ENCODE measurements at regions not wholly inside any gene's neighbourhood (a gene's known extent, or its start where the extent isn't known, plus 50 kb on each side); places are given as distances from the start of the nearest gene placed in this dataset.

DNA sequence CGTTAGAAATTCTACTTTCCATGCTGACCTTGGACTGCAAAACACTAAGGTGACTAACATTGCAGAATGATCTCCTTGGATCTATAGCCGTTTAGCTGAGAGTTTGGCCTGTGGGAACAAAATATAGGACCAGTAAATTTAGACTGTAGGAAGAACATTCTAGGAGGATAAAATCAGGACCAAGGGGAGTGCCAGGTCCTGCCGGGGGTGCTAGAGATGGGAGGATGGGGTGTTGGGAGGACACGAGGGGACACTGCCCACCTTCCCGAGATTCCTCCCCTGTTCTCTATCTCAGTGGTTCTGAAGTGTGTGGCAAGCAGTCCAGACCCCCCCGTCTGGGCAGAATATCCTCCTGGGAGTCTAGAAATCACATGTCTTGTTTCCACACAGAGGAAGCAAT is 445.2 kb downstream of the ZSWIM6 start:
- DNase-seq (ENCODE audit: low read depth in 1 of 2, low spot score in 1 of 2) (no peak), ATAC-seq (no peak), FAIRE-seq (no peak)
- no peak overlapping the region for H3K4me3 ChIP-seq
- H3K4me1 ChIP-seq, result no peaks in the 10 kb centered on the region
- ChIA-PET CTCF (interaction anchor here (1.3 to 1.9 kb wide), 2 partner anchors 9 to 10 kb away, joined by 3 to 8 read pairs; no protein-coding TSS in a partner anchor), POLR2A (no interaction called here)
- WGBS (ENCODE audit: missing lambda C conversion rate), result 3% methylated on average over 6 of the region's 6 CpGs
- H3K4me2 ChIP-seq, result peak overlapping the region; percentile 29
- H3K27ac ChIP-seq, result no peak overlapping the region
- peak; percentile 34; the same call in 1 of the 2 replicates for TF ChIP-seq RNF2 (IDR thresholded peaks at IDR 0.05; ENCODE audit: borderline replicate concordance, low read depth)
- TF ChIP-seq, protein P1, sequence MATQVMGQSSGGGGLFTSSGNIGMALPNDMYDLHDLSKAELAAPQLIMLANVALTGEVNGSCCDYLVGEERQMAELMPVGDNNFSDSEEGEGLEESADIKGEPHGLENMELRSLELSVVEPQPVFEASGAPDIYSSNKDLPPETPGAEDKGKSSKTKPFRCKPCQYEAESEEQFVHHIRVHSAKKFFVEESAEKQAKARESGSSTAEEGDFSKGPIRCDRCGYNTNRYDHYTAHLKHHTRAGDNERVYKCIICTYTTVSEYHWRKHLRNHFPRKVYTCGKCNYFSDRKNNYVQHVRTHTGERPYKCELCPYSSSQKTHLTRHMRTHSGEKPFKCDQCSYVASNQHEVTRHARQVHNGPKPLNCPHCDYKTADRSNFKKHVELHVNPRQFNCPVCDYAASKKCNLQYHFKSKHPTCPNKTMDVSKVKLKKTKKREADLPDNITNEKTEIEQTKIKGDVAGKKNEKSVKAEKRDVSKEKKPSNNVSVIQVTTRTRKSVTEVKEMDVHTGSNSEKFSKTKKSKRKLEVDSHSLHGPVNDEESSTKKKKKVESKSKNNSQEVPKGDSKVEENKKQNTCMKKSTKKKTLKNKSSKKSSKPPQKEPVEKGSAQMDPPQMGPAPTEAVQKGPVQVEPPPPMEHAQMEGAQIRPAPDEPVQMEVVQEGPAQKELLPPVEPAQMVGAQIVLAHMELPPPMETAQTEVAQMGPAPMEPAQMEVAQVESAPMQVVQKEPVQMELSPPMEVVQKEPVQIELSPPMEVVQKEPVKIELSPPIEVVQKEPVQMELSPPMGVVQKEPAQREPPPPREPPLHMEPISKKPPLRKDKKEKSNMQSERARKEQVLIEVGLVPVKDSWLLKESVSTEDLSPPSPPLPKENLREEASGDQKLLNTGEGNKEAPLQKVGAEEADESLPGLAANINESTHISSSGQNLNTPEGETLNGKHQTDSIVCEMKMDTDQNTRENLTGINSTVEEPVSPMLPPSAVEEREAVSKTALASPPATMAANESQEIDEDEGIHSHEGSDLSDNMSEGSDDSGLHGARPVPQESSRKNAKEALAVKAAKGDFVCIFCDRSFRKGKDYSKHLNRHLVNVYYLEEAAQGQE (IDR thresholded peaks at IDR 0.05), result peak; percentile 46; the same call in 1 of the 2 replicates
- TF ChIP-seq PHF8 (IDR thresholded peaks at IDR 0.05; ENCODE audit: borderline replicate concordance, low read depth), result no peak
- H3K9me3 ChIP-seq, result no peaks in the 10 kb centered on the region

DNA sequence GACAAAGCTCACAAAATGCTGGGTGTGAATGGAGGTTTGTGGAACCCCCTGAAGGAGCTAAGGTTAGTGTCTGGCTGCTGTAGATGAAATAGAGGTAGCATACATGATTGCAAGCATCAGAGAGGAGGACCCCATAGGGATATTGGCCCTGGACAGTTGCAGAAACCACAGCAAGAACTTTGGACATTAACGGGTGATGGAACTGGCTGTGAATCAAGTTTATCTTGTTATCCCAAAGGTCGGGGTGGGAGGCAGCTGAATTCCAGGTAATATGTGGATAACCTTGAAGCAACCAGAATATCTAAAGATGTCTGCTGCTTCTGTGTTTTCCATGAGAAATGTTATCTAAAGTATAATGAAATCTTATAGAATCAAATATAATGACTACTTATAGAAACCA is 447.7 kb downstream of the ZSWIM6 start:
- H3K9me3 ChIP-seq, result no peaks in the 10 kb centered on the region
- no peaks in the 10 kb centered on the region for H3K4me1 ChIP-seq
- TF ChIP-seq ZSCAN20 (CRISPR knock-in tag; IDR thresholded peaks at IDR 0.05) (no peak), CBX2 (IDR thresholded peaks at IDR 0.05; ENCODE audit: borderline replicate concordance, low read depth) (no peak), SREBF2 (IDR thresholded peaks at IDR 0.05) (no peak), BHLHE40 (IDR thresholded peaks at IDR 0.05; ENCODE audit: low read depth, low read length) (no peak), ZNF302 (CRISPR knock-in tag; IDR thresholded peaks at IDR 0.05) (no peak), RNF2 (IDR thresholded peaks at IDR 0.05; ENCODE audit: borderline replicate concordance, low read depth) (no peak), SMC3 (IDR thresholded peaks at IDR 0.05) (no peak), HEYL (CRISPR knock-in tag; IDR thresholded peaks at IDR 0.05) (no peak), CHD2 (IDR thresholded peaks at IDR 0.05; ENCODE audit: low read length, partially characterized antibody) (no peak), NPAS2 (CRISPR knock-in tag; IDR thresholded peaks at IDR 0.05; ENCODE audit: borderline replicate concordance) (no peak), EP300 (IDR thresholded peaks at IDR 0.05) (no peak), MAFK (IDR thresholded peaks at IDR 0.05; ENCODE audit: partially characterized antibody) (no peak)
- TF ChIP-seq, protein P2, sequence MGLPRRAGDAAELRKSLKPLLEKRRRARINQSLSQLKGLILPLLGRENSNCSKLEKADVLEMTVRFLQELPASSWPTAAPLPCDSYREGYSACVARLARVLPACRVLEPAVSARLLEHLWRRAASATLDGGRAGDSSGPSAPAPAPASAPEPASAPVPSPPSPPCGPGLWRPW (IDR thresholded peaks at IDR 0.05), result no peak
- TF ChIP-seq, protein P3, sequence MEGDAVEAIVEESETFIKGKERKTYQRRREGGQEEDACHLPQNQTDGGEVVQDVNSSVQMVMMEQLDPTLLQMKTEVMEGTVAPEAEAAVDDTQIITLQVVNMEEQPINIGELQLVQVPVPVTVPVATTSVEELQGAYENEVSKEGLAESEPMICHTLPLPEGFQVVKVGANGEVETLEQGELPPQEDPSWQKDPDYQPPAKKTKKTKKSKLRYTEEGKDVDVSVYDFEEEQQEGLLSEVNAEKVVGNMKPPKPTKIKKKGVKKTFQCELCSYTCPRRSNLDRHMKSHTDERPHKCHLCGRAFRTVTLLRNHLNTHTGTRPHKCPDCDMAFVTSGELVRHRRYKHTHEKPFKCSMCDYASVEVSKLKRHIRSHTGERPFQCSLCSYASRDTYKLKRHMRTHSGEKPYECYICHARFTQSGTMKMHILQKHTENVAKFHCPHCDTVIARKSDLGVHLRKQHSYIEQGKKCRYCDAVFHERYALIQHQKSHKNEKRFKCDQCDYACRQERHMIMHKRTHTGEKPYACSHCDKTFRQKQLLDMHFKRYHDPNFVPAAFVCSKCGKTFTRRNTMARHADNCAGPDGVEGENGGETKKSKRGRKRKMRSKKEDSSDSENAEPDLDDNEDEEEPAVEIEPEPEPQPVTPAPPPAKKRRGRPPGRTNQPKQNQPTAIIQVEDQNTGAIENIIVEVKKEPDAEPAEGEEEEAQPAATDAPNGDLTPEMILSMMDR (IDR thresholded peaks at IDR 0.05), result no peak
- no peak overlapping the region for H3K4me2 ChIP-seq
- H3K4me3 ChIP-seq, result no peak overlapping the region
- CTCF ChIA-PET, result no interaction called here
- 23% methylated on average over 2 of the region's 2 CpGs for WGBS (ENCODE audit: missing lambda C conversion rate)
- DNase-seq (ENCODE audit: low read depth in 1 of 2, low spot score in 1 of 2) (no peak), ATAC-seq (no peak), FAIRE-seq (no peak)
- no peak overlapping the region for H3K27ac ChIP-seq
- POLR2A ChIA-PET, result no interaction called here

DNA sequence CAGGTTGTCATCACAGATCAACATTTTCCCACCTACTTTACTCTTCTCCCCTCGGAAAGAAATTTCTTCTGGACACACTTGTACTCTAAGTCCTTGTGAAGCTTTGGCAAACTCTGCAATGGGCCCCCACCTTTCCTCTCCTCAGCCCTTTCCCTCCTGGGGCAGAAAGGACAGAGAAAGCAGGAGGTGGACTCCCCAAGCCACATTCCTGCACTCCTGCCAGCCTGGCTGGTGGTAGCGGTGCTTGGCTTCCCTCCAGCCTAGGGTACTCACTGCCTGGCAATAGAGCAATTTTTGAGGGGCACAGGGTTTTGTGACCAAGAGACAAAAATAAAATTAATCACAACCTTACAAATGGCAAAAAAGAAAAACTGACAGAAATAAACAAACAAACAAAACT is 451.4 kb downstream of the ZSWIM6 start:
- FAIRE-seq (no peak), DNase-seq (ENCODE audit: low read depth in 1 of 2, low spot score in 1 of 2) (no peak), ATAC-seq (no peak)
- Histone ChIP-seq H3K4me3 (no peak overlapping the region), H3K4me1 (no peaks in the 10 kb centered on the region), H3K27ac (no peak overlapping the region), H3K4me2 (no peak overlapping the region), H3K9me3 (no peaks in the 10 kb centered on the region)
- WGBS (ENCODE audit: missing lambda C conversion rate), result 42% methylated on average over 2 of the region's 2 CpGs
- ChIA-PET CTCF (no interaction called here), POLR2A (no interaction called here)
- TF ChIP-seq HEYL (CRISPR knock-in tag; IDR thresholded peaks at IDR 0.05), result no peak
- TF ChIP-seq RARB (CRISPR knock-in tag; IDR thresholded peaks at IDR 0.05), result no peak
- no peak for TF ChIP-seq RCOR1 (IDR thresholded peaks at IDR 0.05; ENCODE audit: low read depth, low read length)
- TF ChIP-seq POLR2A (IDR thresholded peaks at IDR 0.05; ENCODE audit: low read length), result no peak
- TF ChIP-seq, protein P1 (IDR thresholded peaks at IDR 0.05), result no peak
- no peak for TF ChIP-seq FOXS1 (CRISPR knock-in tag; IDR thresholded peaks at IDR 0.05)
- TF ChIP-seq HOXA7 (CRISPR knock-in tag; IDR thresholded peaks at IDR 0.05), result no peak
- TF ChIP-seq MAFK (IDR thresholded peaks at IDR 0.05; ENCODE audit: partially characterized antibody), result no peak
- TF ChIP-seq EHMT2 (IDR thresholded peaks at IDR 0.05; ENCODE audit: low read depth), result no peak
- no peak for TF ChIP-seq RFX5 (IDR thresholded peaks at IDR 0.05)
- TF ChIP-seq, protein P4, sequence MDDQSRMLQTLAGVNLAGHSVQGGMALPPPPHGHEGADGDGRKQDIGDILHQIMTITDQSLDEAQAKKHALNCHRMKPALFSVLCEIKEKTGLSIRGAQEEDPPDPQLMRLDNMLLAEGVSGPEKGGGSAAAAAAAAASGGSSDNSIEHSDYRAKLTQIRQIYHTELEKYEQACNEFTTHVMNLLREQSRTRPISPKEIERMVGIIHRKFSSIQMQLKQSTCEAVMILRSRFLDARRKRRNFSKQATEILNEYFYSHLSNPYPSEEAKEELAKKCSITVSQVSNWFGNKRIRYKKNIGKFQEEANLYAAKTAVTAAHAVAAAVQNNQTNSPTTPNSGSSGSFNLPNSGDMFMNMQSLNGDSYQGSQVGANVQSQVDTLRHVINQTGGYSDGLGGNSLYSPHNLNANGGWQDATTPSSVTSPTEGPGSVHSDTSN (IDR thresholded peaks at IDR 0.05), result no peak
